Endothelial cell of umbilical vein (primary cell): ENCODE measurements at regions not wholly inside any gene's neighbourhood (a gene's known extent, or its start where the extent isn't known, plus 50 kb on each side); places are given as distances from the start of the nearest gene placed in this dataset.

Experiments used
- BruUV-seq: library from RNA; stranded (reverse); fragments of 400-500 nt; replicated peaks from 2 replicates; lab custom pipeline; 2021; lab: Mats Ljungman, UMichigan
- CTCF ChIA-PET: fragments of 300-600, 350-600 bp; sonication (Branson Sonifier 250); formaldehyde crosslinking; loops from one replicate; lab custom pipeline; 2021; ENCODE audit warnings: antibody characterized with exemption, inconsistent platforms; lab: Charles Lee
- POLR2A ChIA-PET: fragments of 300-600, 350-600 bp; sonication (Branson Sonifier 250); formaldehyde crosslinking; loops from one replicate; lab custom pipeline; 2021; ENCODE audit warnings: antibody characterized with exemption, inconsistent platforms; lab: Charles Lee
- DNase-seq: peaks from one replicate; pipeline ENCODE4 v3.0.0-alpha.2; 2011; ENCODE audit warnings: low read depth, low spot score
- FAIRE-seq: peaks from 2 replicates; lab custom pipeline; 2011; peaks lifted over from hg19 to GRCh38; lab: Jason Lieb, UNC
- H2AFZ ChIP-seq: 2 replicates; pipeline ENCODE4 v1.6.0; 2012; ENCODE audit warnings: low read depth, low read length, control low read depth, inconsistent platforms
- H3K27ac ChIP-seq: 2 replicates; pipeline ENCODE4 v1.5.1; 2011; ENCODE audit warnings: low read depth, mild to moderate bottlenecking, control low read depth, low read length, moderate library complexity; ENCODE audit not compliant: insufficient read depth
- H3K27me3 ChIP-seq, 2 experiments: 2 replicates each; pipeline versions ENCODE4 v1.6.0 to v1.6.1; 2011; ENCODE audit warnings: low read length in 2 of 2, mixed read lengths in 1 of 2; ENCODE audit not compliant: control insufficient read depth in 2 of 2, insufficient read depth in 2 of 2
- H3K36me3 ChIP-seq, 2 experiments: 2 replicates in 1 of 2; 3 replicates in 1 of 2; pipeline ENCODE4 v1.5.1; 2011; ENCODE audit warnings: low read length in 2 of 2, mild to moderate bottlenecking in 1 of 2, moderate library complexity in 1 of 2; ENCODE audit not compliant: control insufficient read depth in 2 of 2, insufficient read depth in 2 of 2; ENCODE audit errors: extremely low read depth in 1 of 2
- H3K4me1 ChIP-seq: 3 replicates; pipeline ENCODE4 v1.5.1; 2011; ENCODE audit warnings: mild to moderate bottlenecking, low read length; ENCODE audit not compliant: control insufficient read depth, insufficient read depth; ENCODE audit errors: extremely low read depth
- H3K4me2 ChIP-seq: 2 replicates; pipeline ENCODE4 v1.6.1; 2011; ENCODE audit warnings: low read length, control low read depth, mixed read lengths; ENCODE audit not compliant: insufficient read depth
- H3K4me3 ChIP-seq, 3 experiments: fragments of 200-600 bp in 1 of 3; sonication (generic), shearing (Covaris generic) in 1 of 3; replicated peaks in 1 of 3; 2 replicates each; pipeline ENCODE4 v1.5.1; 2011 to 2016; ENCODE audit warnings: control low read depth in 3 of 3, low read length in 3 of 3, mild to moderate bottlenecking in 2 of 3, inconsistent platforms in 1 of 3, low read depth in 1 of 3, moderate library complexity in 1 of 3; ENCODE audit not compliant: insufficient read depth in 1 of 3
- H3K79me2 ChIP-seq: 2 replicates; pipeline ENCODE4 v1.6.0; 2012; ENCODE audit warnings: low read length, inconsistent platforms; ENCODE audit not compliant: control insufficient read depth, insufficient read depth
- H3K9ac ChIP-seq: replicated peaks from 2 replicates; pipeline ENCODE3; 2011; ENCODE audit warnings: low read length, control low read depth; ENCODE audit not compliant: insufficient read depth; ENCODE audit errors: extremely low read depth
- H3K9me1 ChIP-seq: replicated peaks from 3 replicates; pipeline ENCODE4 v1.6.0; 2011; ENCODE audit warnings: mild to moderate bottlenecking, low read length; ENCODE audit not compliant: control insufficient read depth, insufficient read depth; ENCODE audit errors: extremely low read depth
- H3K9me3 ChIP-seq: replicated peaks from 2 replicates; pipeline ENCODE4 v1.5.1; 2012; ENCODE audit warnings: low read length, inconsistent platforms; ENCODE audit not compliant: control insufficient read depth, insufficient read depth
- H4K20me1 ChIP-seq: replicated peaks from 2 replicates; pipeline ENCODE3; 2011; ENCODE audit warnings: mild to moderate bottlenecking, low read length; ENCODE audit not compliant: control insufficient read depth, insufficient read depth; ENCODE audit errors: extremely low read depth
- EZH2 ChIP-seq: IDR thresholded peaks from 2 replicates; pipeline ENCODE4 v1.6.1; 2012; ENCODE audit warnings: borderline replicate concordance, low read depth, mild to moderate bottlenecking, moderate library complexity, low read length, inconsistent platforms; ENCODE audit not compliant: severe bottlenecking
- FOS ChIP-seq: IDR thresholded peaks from 2 replicates; pipeline ENCODE4 v1.6.1; 2011; ENCODE audit warnings: mild to moderate bottlenecking, low read length, moderate library complexity, borderline replicate concordance; ENCODE audit not compliant: insufficient read depth
- GATA2 ChIP-seq: IDR thresholded peaks from 2 replicates; pipeline ENCODE4 v1.7.0; 2011; ENCODE audit warnings: low read depth, mild to moderate bottlenecking, moderate library complexity, mixed read lengths, low read length; ENCODE audit not compliant: insufficient read length, insufficient read depth
- JUN ChIP-seq: IDR thresholded peaks from 2 replicates; pipeline ENCODE4 v1.6.1; 2011; ENCODE audit warnings: borderline replicate concordance, low read depth; ENCODE audit not compliant: insufficient read length, insufficient read depth
- MYC ChIP-seq: IDR thresholded peaks from one replicate; pipeline ENCODE4 v1.6.1; 2011; ENCODE audit warnings: mild to moderate bottlenecking, low read depth, low read length
- POLR2A ChIP-seq: IDR thresholded peaks from 2 replicates; pipeline ENCODE4 v1.6.1; 2012; ENCODE audit warnings: low read depth, mild to moderate bottlenecking, control low read depth, low read length
- POLR2AphosphoS5 ChIP-seq: IDR thresholded peaks from 2 replicates; pipeline ENCODE4 v1.6.1; 2012; ENCODE audit warnings: low read depth, mild to moderate bottlenecking, control low read depth, low read length, moderate library complexity; ENCODE audit not compliant: insufficient read depth
- dilution Hi-C: fragments of 300-500 bp; cut with MboI; formaldehyde crosslinking; loops from one replicate; pipeline ENCODE4 v1.15.0; 2019; ENCODE audit warnings: low sequenced_read_pairs; ENCODE audit not compliant: extremely low pct_ligation_motif_present
- intact Hi-C: fragments of 100-400 bp; cut with micrococcal nuclease; formaldehyde crosslinking; loops from one replicate; pipeline ENCODE4 v1.10.0; 2022
- TF ChIP-seq, protein P1 (sequence below): IDR thresholded peaks from 2 replicates; pipeline ENCODE4 v1.6.1; 2011; ENCODE audit not compliant: insufficient read depth, insufficient read length
- TF ChIP-seq, protein P2 (sequence below), 2 donors: IDR thresholded peaks; 1 replicate in 1 of 2; 2 replicates in 1 of 2; pipeline ENCODE4 v1.5.1; 2011; ENCODE audit warnings: low read length in 2 of 2, mild to moderate bottlenecking in 2 of 2, moderate library complexity in 2 of 2, control low read depth in 1 of 2, inconsistent platforms in 1 of 2, low read depth in 1 of 2; ENCODE audit not compliant: insufficient read depth in 1 of 2; ENCODE audit errors: extremely low read depth in 1 of 2

DNA sequence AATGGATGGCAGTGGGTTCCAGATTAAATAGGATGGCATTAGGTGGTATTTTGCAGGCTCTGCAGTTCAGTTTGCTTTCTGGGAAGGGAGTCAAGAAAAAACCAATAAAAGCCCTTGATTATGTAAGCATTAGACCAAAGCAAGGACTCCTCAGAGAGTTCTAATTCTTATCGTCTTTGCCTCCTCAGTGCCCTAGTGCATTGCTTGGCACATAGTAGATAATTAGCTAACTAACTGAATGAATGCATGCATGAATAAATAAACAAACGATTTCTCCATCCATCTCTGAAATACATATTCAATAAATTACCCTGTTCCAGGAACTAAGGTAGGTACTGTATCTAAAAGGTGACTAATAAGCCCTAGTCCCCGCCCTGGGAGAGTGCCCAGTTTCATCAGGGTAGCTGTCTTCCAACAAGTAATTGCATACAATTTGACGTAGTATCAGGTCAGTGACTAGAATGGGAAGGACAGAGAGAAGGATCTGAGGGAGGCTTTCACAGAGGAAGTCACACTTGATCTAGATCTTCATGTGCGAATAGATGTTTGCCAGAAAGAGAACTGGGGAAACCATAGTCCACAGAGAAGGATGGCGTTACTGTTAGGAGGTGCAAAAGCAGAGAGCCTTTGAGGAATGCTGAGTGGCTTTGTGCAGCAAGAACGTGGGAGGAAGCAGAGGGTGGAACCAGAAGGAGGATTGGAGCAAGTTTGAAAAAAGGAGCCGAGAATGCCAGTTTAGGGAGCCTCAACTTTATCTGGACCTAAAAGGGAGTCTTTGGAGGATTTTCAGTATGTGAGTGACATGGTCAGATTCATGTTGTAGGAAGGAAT lies 111.4 kb downstream of the TBX19 start:
- POLR2A ChIA-PET: no interaction called here
- no TSS peak for BruUV-seq
- H3K9ac ChIP-seq: no peak overlapping the region
- intact Hi-C loops (no loop called here), dilution Hi-C loops (no loop called here)
- no peak for FAIRE-seq
- no peaks in the 10 kb centered on the region for H3K9me3 ChIP-seq
- H3K4me3 ChIP-seq: no peak overlapping the region
- DNase-seq: no peak
- no peaks in the 10 kb centered on the region for H3K27me3 ChIP-seq
- H2AFZ ChIP-seq: no peak overlapping the region
- H4K20me1 ChIP-seq: no peaks in the 10 kb centered on the region
- TF ChIP-seq GATA2 (no peak), JUN (no peak), POLR2A (no peak), POLR2AphosphoS5 (no peak), FOS (no peak), MYC (no peak), EZH2 (no peak)
- TF ChIP-seq, protein P1, sequence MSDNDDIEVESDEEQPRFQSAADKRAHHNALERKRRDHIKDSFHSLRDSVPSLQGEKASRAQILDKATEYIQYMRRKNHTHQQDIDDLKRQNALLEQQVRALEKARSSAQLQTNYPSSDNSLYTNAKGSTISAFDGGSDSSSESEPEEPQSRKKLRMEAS: no peak
- TF ChIP-seq, protein P2, sequence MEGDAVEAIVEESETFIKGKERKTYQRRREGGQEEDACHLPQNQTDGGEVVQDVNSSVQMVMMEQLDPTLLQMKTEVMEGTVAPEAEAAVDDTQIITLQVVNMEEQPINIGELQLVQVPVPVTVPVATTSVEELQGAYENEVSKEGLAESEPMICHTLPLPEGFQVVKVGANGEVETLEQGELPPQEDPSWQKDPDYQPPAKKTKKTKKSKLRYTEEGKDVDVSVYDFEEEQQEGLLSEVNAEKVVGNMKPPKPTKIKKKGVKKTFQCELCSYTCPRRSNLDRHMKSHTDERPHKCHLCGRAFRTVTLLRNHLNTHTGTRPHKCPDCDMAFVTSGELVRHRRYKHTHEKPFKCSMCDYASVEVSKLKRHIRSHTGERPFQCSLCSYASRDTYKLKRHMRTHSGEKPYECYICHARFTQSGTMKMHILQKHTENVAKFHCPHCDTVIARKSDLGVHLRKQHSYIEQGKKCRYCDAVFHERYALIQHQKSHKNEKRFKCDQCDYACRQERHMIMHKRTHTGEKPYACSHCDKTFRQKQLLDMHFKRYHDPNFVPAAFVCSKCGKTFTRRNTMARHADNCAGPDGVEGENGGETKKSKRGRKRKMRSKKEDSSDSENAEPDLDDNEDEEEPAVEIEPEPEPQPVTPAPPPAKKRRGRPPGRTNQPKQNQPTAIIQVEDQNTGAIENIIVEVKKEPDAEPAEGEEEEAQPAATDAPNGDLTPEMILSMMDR (IDR thresholded peaks at IDR 0.05; ENCODE audit: extremely low read depth in 1 of 2, insufficient read depth in 1 of 2, low read depth in 1 of 2, low read length in 2 of 2): no peak
- CTCF ChIA-PET: no interaction called here
- H3K4me2 ChIP-seq: no peak overlapping the region
- H3K36me3 ChIP-seq: no peaks in the 10 kb centered on the region
- no peaks in the 10 kb centered on the region for H3K79me2 ChIP-seq
- no peak overlapping the region for H3K27ac ChIP-seq
- H3K9me1 ChIP-seq: no peaks in the 10 kb centered on the region
- no peaks in the 10 kb centered on the region for H3K4me1 ChIP-seq
